B cell (primary cell): ENCODE measurements at regions not wholly inside any gene's neighbourhood (a gene's known extent, or its start where the extent isn't known, plus 50 kb on each side); places are given as distances from the start of the nearest gene placed in this dataset.

Experiments
- ATAC-seq: fragments of 200-7000 bp; cut with Tn5 transposase; one replicate; pipeline ENCODE4 v1.10.0; 2021; ENCODE audit warnings: low read depth, mild to moderate bottlenecking, moderate number of reproducible peaks, moderate library complexity
- CTCF ChIA-PET: fragments of 350-600 bp; sonication (Branson Sonifier 250); formaldehyde crosslinking; loops from one replicate; lab custom pipeline; 2021; ENCODE audit warnings: antibody characterized with exemption, inconsistent platforms; lab: Charles Lee
- POLR2A ChIA-PET: fragments of 350-600 bp; sonication (Branson Sonifier 250); formaldehyde crosslinking; loops from one replicate; lab custom pipeline; 2021; ENCODE audit warnings: antibody characterized with exemption; lab: Charles Lee
- DNase-seq: peaks from one replicate; pipeline ENCODE4 v3.0.0; 2013
- H2AFZ ChIP-seq: 2 replicates; pipeline ENCODE4 v1.6.1; 2012; ENCODE audit warnings: mild to moderate bottlenecking, low read depth, low read length; ENCODE audit not compliant: insufficient read depth, poor library complexity, severe bottlenecking
- H3K27ac ChIP-seq, 2 donors: 1 replicate in 1 of 2; 2 replicates in 1 of 2; pipeline ENCODE4 v1.5.1; 2012 to 2013; ENCODE audit warnings: low read length in 2 of 2, mild to moderate bottlenecking in 2 of 2, moderate library complexity in 1 of 2
- H3K27me3 ChIP-seq, 4 experiments: fragments of 200-600 bp in 1 of 4; sonication (generic) in 1 of 4; replicated peaks in 1 of 4; 1 replicate in 2 of 4; 2 replicates in 2 of 4; pipeline versions ENCODE4 v1.6.1 to v1.7.0; 2013 to 2016; ENCODE audit warnings: low read length in 3 of 4, mild to moderate bottlenecking in 2 of 4, mixed read lengths in 1 of 4, moderate library complexity in 1 of 4; ENCODE audit not compliant: insufficient read depth in 4 of 4, control insufficient read depth in 3 of 4; ENCODE audit errors: control extremely low read depth in 1 of 4
- H3K36me3 ChIP-seq, 2 experiments: replicated peaks in 1 of 2; 1 replicate in 1 of 2; 2 replicates in 1 of 2; pipeline versions ENCODE4 v1.6.1 to v1.7.1; 2013; ENCODE audit warnings: low read length in 1 of 2; ENCODE audit not compliant: insufficient read depth in 2 of 2, control insufficient read depth in 1 of 2; ENCODE audit errors: control extremely low read depth in 1 of 2, extremely low read depth in 1 of 2
- H3K4me1 ChIP-seq, 2 donors: fragments of 200-600 bp in 1 of 2; sonication (generic) in 1 of 2; 1 replicate in 1 of 2; 2 replicates in 1 of 2; pipeline versions ENCODE4 v1.5.1 to v1.6.1; 2013 to 2017; ENCODE audit warnings: low read length in 2 of 2; ENCODE audit not compliant: control insufficient read depth in 2 of 2, insufficient read depth in 2 of 2
- H3K4me2 ChIP-seq: replicated peaks from 2 replicates; pipeline ENCODE3; 2012; ENCODE audit warnings: mild to moderate bottlenecking, low read depth, low read length; ENCODE audit not compliant: poor library complexity, severe bottlenecking
- H3K4me3 ChIP-seq, 5 experiments: fragments of 200-600 bp in 1 of 5; sonication (generic) in 1 of 5; 1 replicate in 3 of 5; 2 replicates in 2 of 5; pipeline versions ENCODE4 v1.5.1 to v1.7.0; 2011 to 2016; ENCODE audit warnings: low read length in 4 of 5, mild to moderate bottlenecking in 4 of 5, low read depth in 2 of 5, control low read depth in 1 of 5, moderate library complexity in 1 of 5; ENCODE audit not compliant: insufficient read depth in 1 of 5; ENCODE audit errors: control extremely low read depth in 1 of 5, extremely low read depth in 1 of 5
- H3K79me2 ChIP-seq: fragments of 200-600 bp; sonication (generic); one replicate; pipeline ENCODE4 v1.6.0; 2016; ENCODE audit warnings: low read length; ENCODE audit not compliant: control insufficient read depth, insufficient read depth
- H3K9ac ChIP-seq: fragments of 200-600 bp; sonication (generic); 2 replicates; pipeline ENCODE4 v1.6.1; 2017; ENCODE audit warnings: mild to moderate bottlenecking, low read length, moderate library complexity
- H3K9me3 ChIP-seq, 3 donors: one replicate each; pipeline versions ENCODE4 v1.6.1 to v1.7.1; 2013; ENCODE audit warnings: low read length in 2 of 3; ENCODE audit not compliant: control insufficient read depth in 2 of 3, insufficient read depth in 1 of 3; ENCODE audit errors: control extremely low read depth in 1 of 3
- H4K20me1 ChIP-seq: 2 replicates; pipeline ENCODE4 v1.6.0; 2012; ENCODE audit warnings: mild to moderate bottlenecking, low read length; ENCODE audit not compliant: insufficient read depth, control insufficient read depth, poor library complexity, severe bottlenecking
- H3K27ac Mint-ChIP-seq: one replicate; pipeline ENCODE4 v1.8.0; 2021; ENCODE audit warnings: mixed read lengths
- H3K27me3 Mint-ChIP-seq: one replicate; pipeline ENCODE4 v1.8.0; 2021; ENCODE audit warnings: mixed read lengths
- H3K4me1 Mint-ChIP-seq: one replicate; pipeline ENCODE4 v1.8.0; 2021; ENCODE audit warnings: mixed read lengths
- H3K4me3 Mint-ChIP-seq: one replicate; pipeline ENCODE4 v1.8.0; 2021; ENCODE audit warnings: mixed read lengths
- H3K9me3 Mint-ChIP-seq: one replicate; pipeline ENCODE4 v1.8.0; 2022; ENCODE audit warnings: mixed read lengths; ENCODE audit not compliant: insufficient read depth
- CTCF ChIP-seq: fragments of 200-600 bp; IDR thresholded peaks from one replicate; pipeline ENCODE4 v1.8.0; 2022; ENCODE audit warnings: antibody characterized with exemption, mild to moderate bottlenecking
- EZH2 ChIP-seq: IDR thresholded peaks from 2 replicates; pipeline ENCODE4 v1.6.1; 2012; ENCODE audit warnings: borderline replicate concordance, low read depth, mild to moderate bottlenecking, moderate library complexity, low read length; ENCODE audit not compliant: insufficient read depth, poor library complexity, severe bottlenecking
- WGBS: methylation state at CpG from one replicate; pipeline ENCODE4 v1.1.5; 2013; ENCODE audit warnings: missing lambda C conversion rate; ENCODE audit not compliant: insufficient coverage; 5-methylcytosine and 5-hydroxymethylcytosine counted together
- intact Hi-C: fragments of 100-400 bp; cut with micrococcal nuclease; formaldehyde crosslinking; loops from one replicate; pipeline ENCODE4 v1.10.0; 2022

- Mint-ChIP-seq H3K27me3 (peaks cover 3% of the 10 kb centered on the region), H3K9me3 (no peaks in the 10 kb centered on the region), H3K27ac (no peak overlapping the region), H3K4me3 (no peak overlapping the region), H3K4me1 (no peaks in the 10 kb centered on the region)
- ATAC-seq (no peak), DNase-seq (no peak)
- Histone ChIP-seq H3K4me2 (no peak overlapping the region), H2AFZ (no peak overlapping the region), H3K79me2 (no peaks in the 10 kb centered on the region), H3K9ac (no peak overlapping the region), H3K9me3 (no peaks in the 10 kb centered on the region), H4K20me1 (no peaks in the 10 kb centered on the region), H3K27ac (no peak overlapping the region), H3K27me3 (no peaks in the 10 kb centered on the region), H3K4me1 (no peaks in the 10 kb centered on the region), H3K4me3 (no peak overlapping the region), H3K36me3 (no peaks in the 10 kb centered on the region)
- ChIA-PET CTCF (no interaction called here), POLR2A (no interaction called here)
- 93% methylated on average over 3 of the region's 9 CpGs for WGBS
- intact Hi-C loops: no loop called here
- TF ChIP-seq EZH2 (no peak), CTCF (no peak)
These were observed 211.1 kb upstream of the FAM98A start for GRCh38 chr2:33810046-33810835.

- Mint-ChIP-seq H3K9me3 (no peaks in the 10 kb centered on the region), H3K27ac (no peak overlapping the region), H3K4me3 (no peak overlapping the region), H3K27me3 (no peaks in the 10 kb centered on the region), H3K4me1 (no peaks in the 10 kb centered on the region)
- Histone ChIP-seq H4K20me1 (no peaks in the 10 kb centered on the region), H3K9me3 (no peaks in the 10 kb centered on the region), H3K4me3 (no peak overlapping the region), H2AFZ (no peak overlapping the region), H3K4me2 (no peak overlapping the region), H3K9ac (no peak overlapping the region), H3K27me3 (no peaks in the 10 kb centered on the region), H3K36me3 (no peaks in the 10 kb centered on the region), H3K4me1 (no peaks in the 10 kb centered on the region), H3K27ac (no peak overlapping the region), H3K79me2 (no peaks in the 10 kb centered on the region)
- ChIA-PET CTCF (no interaction called here), POLR2A (no interaction called here)
- intact Hi-C loops: no loop called here
- WGBS: 100% methylated on average over 5 of the region's 6 CpGs
- ATAC-seq: no peak
- no peak for DNase-seq
- TF ChIP-seq CTCF: no peak
- no peak for TF ChIP-seq EZH2
These were observed 206.9 kb upstream of the FAM98A start for GRCh38 chr2:33806041-33806440.
